Activated naive CD4-positive, alpha-beta T cell treated with anti-CD3 and anti-CD28 coated beads, Interleukin-2, amount 50 U/mL, for 16 hours (primary cell): ENCODE measurements at regions not wholly inside any gene's neighbourhood (a gene's known extent, or its start where the extent isn't known, plus 50 kb on each side); places are given as distances from the start of the nearest gene placed in this dataset.

Experiments
- DNase-seq: peaks from one replicate; pipeline ENCODE4 v3.0.0-alpha.2; 2020

- DNase-seq: no peak
Observed at GRCh38 chr16:82404586-82405315, 222.0 kb upstream of the CDH13 start.

GRCh38 chr16:82402665-82403218 is 224.0 kb upstream of the CDH13 start:
- no peak for DNase-seq

- DNase-seq: no peak
Observed at GRCh38 chr16:82400046-82400445, 226.7 kb upstream of the CDH13 start.

- DNase-seq: no peak
Observed at GRCh38 chr16:82396509-82396908, 226.5 kb upstream of the MPHOSPH6 start.

- no peak for DNase-seq
Observed at GRCh38 chr16:82395212-82395611, 225.2 kb upstream of the MPHOSPH6 start.

GRCh38 chr16:82391690-82392089 is 221.7 kb upstream of the MPHOSPH6 start:
- no peak for DNase-seq

- no peak for DNase-seq
Observed at GRCh38 chr16:82389956-82390650, 220.1 kb upstream of the MPHOSPH6 start.

GRCh38 chr16:82386761-82387160 is 216.7 kb upstream of the MPHOSPH6 start:
- DNase-seq: no peak

GRCh38 chr16:82384949-82385348 is 214.9 kb upstream of the MPHOSPH6 start:
- no peak for DNase-seq

- no peak for DNase-seq
Observed at GRCh38 chr16:82384017-82384416, 214.0 kb upstream of the MPHOSPH6 start.

- DNase-seq: no peak
Observed at GRCh38 chr16:82382521-82382920, 212.5 kb upstream of the MPHOSPH6 start.

GRCh38 chr16:82379551-82379950 is 209.5 kb upstream of the MPHOSPH6 start:
- no peak for DNase-seq

- DNase-seq: no peak
Observed at GRCh38 chr16:82373976-82374375, 204.0 kb upstream of the MPHOSPH6 start.

- no peak for DNase-seq
Observed at GRCh38 chr16:82370282-82370681, 200.3 kb upstream of the MPHOSPH6 start.

GRCh38 chr16:82368041-82368440 is 198.0 kb upstream of the MPHOSPH6 start:
- DNase-seq: no peak

GRCh38 chr16:82366462-82366861 is 196.4 kb upstream of the MPHOSPH6 start:
- DNase-seq: no peak

GRCh38 chr16:82364690-82365089 is 194.7 kb upstream of the MPHOSPH6 start:
- no peak for DNase-seq

- no peak for DNase-seq
Observed at GRCh38 chr16:82363026-82363816, 193.2 kb upstream of the MPHOSPH6 start.

- DNase-seq: no peak
Observed at GRCh38 chr16:82361885-82362284, 191.9 kb upstream of the MPHOSPH6 start.

GRCh38 chr16:82360024-82360783 is 190.2 kb upstream of the MPHOSPH6 start:
- no peak for DNase-seq

GRCh38 chr16:82358606-82359221 is 188.7 kb upstream of the MPHOSPH6 start:
- DNase-seq: no peak

GRCh38 chr16:82358161-82358560 is 188.1 kb upstream of the MPHOSPH6 start:
- DNase-seq: no peak
